IPS DF 19.7 (cell line): ENCODE measurements at regions not wholly inside any gene's neighbourhood (a gene's known extent, or its start where the extent isn't known, plus 50 kb on each side); places are given as distances from the start of the nearest gene placed in this dataset.

Experiments used
- DNase-seq: peaks from one replicate; pipeline ENCODE4 v3.0.0-alpha.2; 2013; ENCODE audit warnings: low read depth, low spot score

DNA sequence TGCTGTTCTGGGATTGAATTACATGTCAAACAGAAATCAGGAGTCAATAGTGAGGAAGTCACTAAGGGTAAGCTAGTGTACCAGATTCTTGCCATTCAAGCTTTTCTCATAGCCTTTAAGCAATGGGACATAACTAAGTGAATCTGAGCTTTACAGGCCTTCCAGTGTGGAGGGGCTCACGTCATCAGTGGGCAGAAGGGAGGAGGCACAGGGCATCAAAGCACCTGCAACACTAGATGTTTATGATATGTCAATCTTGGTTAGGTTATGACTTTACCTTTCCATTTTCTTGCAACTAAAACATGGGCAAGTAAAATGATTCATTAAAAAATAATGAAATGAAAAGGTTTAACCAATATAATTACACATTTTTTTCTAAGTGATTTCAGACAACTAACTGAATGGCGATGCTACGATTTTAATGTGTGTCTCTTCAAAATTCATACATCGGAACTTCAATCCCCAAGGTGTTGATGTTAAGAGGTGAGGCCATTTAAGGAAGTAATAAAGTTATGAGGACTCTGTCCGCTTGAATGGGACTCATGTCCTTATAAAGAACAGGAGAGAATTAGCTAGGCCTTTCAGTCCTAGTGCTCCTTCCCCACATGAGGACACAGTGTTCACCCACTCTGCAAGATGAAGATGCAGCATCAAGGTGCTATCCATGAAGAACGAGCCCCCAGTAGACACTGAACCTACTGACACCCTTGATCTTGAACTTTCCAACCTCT is 1169.2 kb upstream of the NXPH2 start:
- no peak for DNase-seq

- DNase-seq = no peak
Observed at GRCh38 chr2:139946690-139947089, 1166.5 kb upstream of the NXPH2 start.

DNA sequence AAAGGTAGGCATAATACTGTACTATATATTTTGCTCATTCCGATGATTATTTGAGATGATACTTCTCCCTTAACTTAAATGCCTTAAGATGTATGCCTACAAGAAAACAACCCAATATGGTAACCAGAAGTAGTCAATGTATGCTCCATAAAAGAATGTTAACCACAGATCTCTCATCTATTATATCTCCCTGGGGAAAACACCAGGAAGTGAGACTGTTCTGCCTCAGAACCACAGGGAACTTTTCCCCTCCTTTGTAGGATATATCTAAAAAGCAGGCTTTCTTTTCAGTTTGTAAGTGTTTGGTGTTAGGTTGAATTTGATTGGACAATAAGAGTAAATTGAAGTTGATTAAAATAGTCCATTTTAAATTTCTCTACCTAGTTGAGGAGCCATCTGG is 1160.5 kb upstream of the NXPH2 start:
- DNase-seq = no peak

DNA sequence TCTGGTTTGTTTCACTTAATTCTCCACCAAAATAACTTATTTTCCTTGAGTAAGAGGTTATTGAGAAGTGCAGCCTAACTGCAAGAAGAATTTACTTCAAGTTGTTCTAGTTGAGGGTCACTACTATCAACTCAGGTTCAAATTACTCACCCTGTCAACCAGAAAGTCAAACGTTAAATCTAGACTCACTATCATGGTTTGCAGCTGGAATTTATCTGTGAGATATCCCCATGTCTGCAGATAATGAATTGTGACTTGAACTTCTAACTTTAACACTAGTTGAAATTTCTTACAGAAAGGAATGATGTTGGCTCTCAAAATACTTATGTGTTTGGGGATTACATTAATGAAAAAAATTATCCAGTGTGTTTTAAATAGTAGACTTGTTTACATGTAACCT is 1145.7 kb upstream of the NXPH2 start:
- DNase-seq = no peak

DNA sequence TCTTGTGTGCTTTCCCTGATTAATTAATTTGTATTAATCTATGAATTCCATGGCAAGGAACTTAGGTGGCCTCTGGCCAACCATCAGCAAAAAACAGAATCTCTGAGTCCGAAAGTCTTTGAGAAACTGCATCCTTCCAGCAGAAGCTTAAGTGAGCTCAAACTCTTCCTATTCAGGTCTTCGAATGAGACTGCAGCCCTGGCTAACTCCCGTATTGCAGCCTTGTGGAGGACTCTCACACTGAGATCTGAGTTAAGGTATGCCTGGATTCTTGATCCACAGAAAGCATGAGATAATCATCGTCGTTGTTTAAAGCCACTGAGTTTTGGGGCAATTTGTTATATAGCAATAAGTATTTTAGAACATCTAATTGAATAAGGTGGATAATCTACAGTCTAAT is 1143.9 kb upstream of the NXPH2 start:
- peak; percentile 2 for DNase-seq

DNA sequence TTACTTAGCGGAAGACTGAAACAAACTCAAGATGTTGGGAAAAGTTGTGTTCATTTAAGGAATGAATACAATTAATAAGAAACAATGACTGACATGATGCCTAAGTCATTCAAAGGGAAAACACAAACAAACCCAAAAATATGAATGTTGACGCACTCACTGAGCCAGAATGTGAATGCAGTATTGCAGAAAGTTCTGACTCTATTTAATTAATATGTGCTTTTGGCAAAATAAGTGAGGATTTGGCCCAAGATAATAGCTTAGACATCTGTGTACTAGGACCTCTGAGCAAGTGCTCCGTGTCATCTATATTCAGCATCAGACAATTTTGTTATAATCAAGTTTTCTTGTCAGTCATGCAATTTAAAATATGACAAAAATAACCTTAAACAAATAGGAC is 1138.8 kb upstream of the NXPH2 start:
- no peak for DNase-seq

DNA sequence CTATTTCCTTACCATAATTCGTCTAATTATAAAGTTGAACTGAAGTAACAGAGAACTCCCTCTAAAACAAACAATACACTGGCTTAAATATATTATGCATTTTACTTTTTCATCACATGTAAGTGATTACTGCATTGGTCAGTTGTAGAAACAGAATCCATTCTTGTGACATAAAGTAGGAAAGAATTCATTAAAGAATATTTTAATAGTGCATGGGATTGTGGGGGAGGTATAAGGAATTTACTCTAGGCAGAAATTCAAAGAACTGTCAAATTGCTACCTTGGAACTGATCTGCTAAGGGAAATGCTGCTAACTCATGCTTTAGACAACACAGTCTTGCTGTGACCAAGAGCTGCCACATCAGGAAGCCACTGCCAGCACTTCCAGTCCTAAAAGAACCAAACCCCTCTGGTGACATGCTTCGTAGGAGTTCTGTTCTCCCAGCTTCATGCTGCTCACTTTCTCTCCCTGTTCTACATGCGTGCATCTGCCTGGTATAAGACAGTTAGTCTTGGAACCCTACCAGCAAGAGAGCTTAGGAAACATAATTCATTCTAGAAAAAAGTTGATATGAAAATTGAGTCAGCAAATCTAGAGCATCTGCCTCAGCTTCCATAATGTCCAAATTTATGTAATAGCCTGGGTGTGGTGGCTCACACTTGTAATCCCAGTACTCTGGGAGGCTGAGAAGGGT is 1137.6 kb upstream of the NXPH2 start:
- no peak for DNase-seq

- DNase-seq = no peak
Observed at GRCh38 chr2:139916822-139917221, 1136.6 kb upstream of the NXPH2 start.

GRCh38 chr2:139911160-139911559 is 1131.0 kb upstream of the NXPH2 start:
- no peak for DNase-seq

DNA sequence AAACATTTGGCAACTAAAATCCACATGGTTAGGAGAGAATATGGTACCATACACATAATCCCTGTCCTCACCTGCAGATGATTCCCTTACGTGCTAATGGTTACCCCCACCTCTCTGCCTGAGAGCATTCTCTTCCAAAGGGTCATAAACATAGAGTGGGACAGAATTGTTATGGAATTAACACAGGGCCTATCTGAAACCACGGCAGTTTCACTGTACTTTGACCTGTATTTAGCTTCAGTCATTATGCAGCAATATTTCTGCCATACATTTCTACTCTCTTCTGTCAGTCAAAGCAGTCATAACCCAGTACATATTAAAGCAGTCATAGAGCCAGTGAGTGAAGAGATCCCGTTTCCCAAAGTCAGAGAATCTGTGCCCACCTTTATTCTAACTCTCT is 1128.9 kb upstream of the NXPH2 start:
- no peak for DNase-seq

DNA sequence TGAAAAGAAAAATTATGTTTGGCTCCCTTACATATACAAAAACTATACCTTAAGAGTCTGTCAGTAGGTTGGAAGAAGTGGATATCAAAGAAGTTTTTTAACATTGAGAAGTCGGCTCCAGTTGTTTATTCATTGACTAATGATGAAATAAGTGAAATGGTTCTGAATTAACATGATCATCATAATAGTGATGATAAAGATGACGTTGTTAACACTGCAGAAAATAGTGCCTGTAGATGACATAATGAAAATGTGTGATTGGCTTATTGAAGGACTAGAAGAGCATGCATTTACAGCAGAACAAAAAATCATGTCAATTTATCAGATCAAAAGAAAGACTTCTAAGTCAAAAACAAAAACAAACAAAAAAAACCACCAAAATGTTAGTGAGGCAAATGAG is 1125.4 kb upstream of the NXPH2 start:
- DNase-seq = no peak

- DNase-seq = no peak
Observed at GRCh38 chr2:139891636-139892035, 1111.4 kb upstream of the NXPH2 start.

GRCh38 chr2:139885921-139886498 is 1105.8 kb upstream of the NXPH2 start:
- no peak for DNase-seq

DNA sequence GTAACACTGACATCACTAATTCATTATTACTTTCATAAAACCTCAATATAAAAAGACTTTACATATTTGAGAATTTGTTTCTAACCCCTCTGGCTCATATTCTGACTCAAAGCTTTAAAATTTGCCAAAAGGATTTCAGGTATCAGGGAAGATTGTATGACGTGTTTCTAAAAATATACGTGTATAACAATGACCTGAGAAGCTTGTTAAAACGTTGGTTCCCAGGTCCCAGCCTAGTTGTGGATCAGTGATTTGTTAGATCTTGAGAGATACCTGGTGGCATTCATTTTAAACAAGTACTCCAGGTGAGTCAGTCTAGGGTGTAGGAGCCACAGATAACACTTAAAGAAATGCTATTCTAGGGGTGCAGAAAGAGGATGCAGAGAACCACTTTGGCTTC is 1096.8 kb upstream of the NXPH2 start:
- DNase-seq = no peak

DNA sequence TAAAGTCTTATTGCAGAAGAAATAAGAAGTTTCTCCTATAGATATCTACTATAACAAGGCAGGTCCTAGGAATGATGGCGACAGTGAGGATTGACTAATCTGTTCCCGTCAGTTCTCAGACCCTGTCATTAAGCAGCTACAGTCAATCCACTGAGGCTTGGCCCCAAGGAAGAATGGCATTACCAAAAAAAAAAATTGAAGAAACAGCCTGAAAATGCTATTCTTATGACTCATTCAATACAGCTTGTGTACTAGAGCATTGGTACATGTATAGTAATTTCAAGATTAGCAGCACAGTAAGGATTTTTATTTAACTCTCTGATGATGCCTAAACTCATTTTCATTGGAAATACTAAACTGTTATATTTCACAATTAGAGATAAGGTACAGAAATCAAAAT is 1096.1 kb upstream of the NXPH2 start:
- no peak for DNase-seq

GRCh38 chr2:139872503-139872902 is 1092.3 kb upstream of the NXPH2 start:
- no peak for DNase-seq

GRCh38 chr2:139872032-139872431 is 1091.8 kb upstream of the NXPH2 start:
- DNase-seq = no peak

- DNase-seq = no peak
Observed at GRCh38 chr2:139867601-139868226, 1087.5 kb upstream of the NXPH2 start.

- DNase-seq = no peak
Observed at GRCh38 chr2:139864821-139865302, 1084.7 kb upstream of the NXPH2 start.

GRCh38 chr2:139854769-139855483 is 1074.7 kb upstream of the NXPH2 start:
- no peak for DNase-seq

GRCh38 chr2:139850254-139850890 is 1070.2 kb upstream of the NXPH2 start:
- DNase-seq = no peak
